ENCODE measurements at regions not wholly inside any gene's neighbourhood (a gene's known extent, or its start where the extent isn't known, plus 50 kb on each side); places are given as distances from the start of the nearest gene placed in this dataset.
"Not testable (repeated sequence)": the region's sequence is repeated elsewhere in the genome, so short reads cannot be mapped to it uniquely, and the experiment has no call there.

- Histone ChIP-seq H3K27ac (ENCODE audit: low read depth, low read length) (no peak overlapping the region), H3K9me3 (ENCODE audit: low read length) (no peaks in the 10 kb centered on the region), H3K4me3 (ENCODE audit: low read length) (no peak overlapping the region), H3K27me3 (ENCODE audit: insufficient read depth, low read length, poor library complexity, severe bottlenecking) (no peaks in the 10 kb centered on the region), H3K4me1 (ENCODE audit: insufficient read depth, low read length) (no peaks in the 10 kb centered on the region), H3K36me3 (ENCODE audit: insufficient read depth, low read length) (no peaks in the 10 kb centered on the region)
- ChIA-PET CTCF (no interaction called here), POLR2A (no interaction called here)
- no peaks in the 10 kb centered on the region for H3K36me3 Mint-ChIP-seq
- H3K27ac Mint-ChIP-seq, result no peak overlapping the region
- peaks cover 2 to 7% (median 5%) of the 10 kb centered on the region in 5 donors for H3K9me3 Mint-ChIP-seq
- no peaks in the 10 kb centered on the region for H3K4me1 Mint-ChIP-seq
- DNase-seq, result no peak
- no peak overlapping the region for H3K4me3 Mint-ChIP-seq
- H3K27me3 Mint-ChIP-seq, result no peaks in the 10 kb centered on the region
Measured at GRCh38 chr2:49306925-49307324, 152.6 kb upstream of the FSHR start.

GRCh38 chr2:49298693-49299092 is 144.4 kb upstream of the FSHR start:
- H3K27me3 Mint-ChIP-seq; H3K4me3 ChIP-seq (ENCODE audit: low read length); H3K27ac ChIP-seq (ENCODE audit: low read depth, low read length); DNase-seq; H3K27ac Mint-ChIP-seq; H3K36me3 Mint-ChIP-seq; H3K4me3 Mint-ChIP-seq; H3K27me3 ChIP-seq (ENCODE audit: insufficient read depth, low read length, poor library complexity, severe bottlenecking); H3K36me3 ChIP-seq (ENCODE audit: insufficient read depth, low read length); POLR2A ChIA-PET; H3K9me3 ChIP-seq (ENCODE audit: low read length); H3K4me1 Mint-ChIP-seq; H3K4me1 ChIP-seq (ENCODE audit: insufficient read depth, low read length); CTCF ChIA-PET: not testable (repeated sequence)
- H3K9me3 Mint-ChIP-seq, result peaks cover 2 to 19% (median 9%) of the 10 kb centered on the region in 5 donors

- Mint-ChIP-seq H3K9me3 (peaks cover 2 to 16% (median 9%) of the 10 kb centered on the region in 5 donors), H3K4me1 (no peaks in the 10 kb centered on the region), H3K27me3 (no peaks in the 10 kb centered on the region), H3K4me3 (no peak overlapping the region), H3K36me3 (no peaks in the 10 kb centered on the region), H3K27ac (no peak overlapping the region)
- no peaks in the 10 kb centered on the region for H3K27me3 ChIP-seq (ENCODE audit: insufficient read depth, low read length, poor library complexity, severe bottlenecking)
- no peaks in the 10 kb centered on the region for H3K9me3 ChIP-seq (ENCODE audit: low read length)
- no peaks in the 10 kb centered on the region for H3K36me3 ChIP-seq (ENCODE audit: insufficient read depth, low read length)
- H3K4me3 ChIP-seq (ENCODE audit: low read length), result no peak overlapping the region
- no peaks in the 10 kb centered on the region for H3K4me1 ChIP-seq (ENCODE audit: insufficient read depth, low read length)
- DNase-seq, result no peak
- CTCF ChIA-PET, result no interaction called here
- no peak overlapping the region for H3K27ac ChIP-seq (ENCODE audit: low read depth, low read length)
- POLR2A ChIA-PET, result no interaction called here
Measured at GRCh38 chr2:49298230-49298629, 143.9 kb upstream of the FSHR start.

- Histone ChIP-seq H3K36me3 (ENCODE audit: insufficient read depth, low read length) (no peaks in the 10 kb centered on the region), H3K4me1 (ENCODE audit: insufficient read depth, low read length) (no peaks in the 10 kb centered on the region), H3K27me3 (ENCODE audit: insufficient read depth, low read length, poor library complexity, severe bottlenecking) (no peaks in the 10 kb centered on the region), H3K9me3 (ENCODE audit: low read length) (no peaks in the 10 kb centered on the region), H3K27ac (ENCODE audit: low read depth, low read length) (no peak overlapping the region), H3K4me3 (ENCODE audit: low read length) (no peak overlapping the region)
- H3K4me3 Mint-ChIP-seq, result no peak overlapping the region
- POLR2A ChIA-PET, result no interaction called here
- no peaks in the 10 kb centered on the region for H3K4me1 Mint-ChIP-seq
- H3K27ac Mint-ChIP-seq, result peak overlapping the region in 1 of 8 donors; percentile 4
- peaks cover 2 to 15% (median 12%) of the 10 kb centered on the region in 5 donors for H3K9me3 Mint-ChIP-seq
- H3K36me3 Mint-ChIP-seq, result no peaks in the 10 kb centered on the region
- CTCF ChIA-PET, result no interaction called here
- no peak for DNase-seq
- H3K27me3 Mint-ChIP-seq, result peaks cover 0 to 1% of the 10 kb centered on the region in 2 donors
Measured at GRCh38 chr2:49296107-49296867, 142.0 kb upstream of the FSHR start.

- CTCF ChIA-PET, result no interaction called here
- H3K4me3 Mint-ChIP-seq, result no peak overlapping the region
- no peaks in the 10 kb centered on the region for H3K9me3 ChIP-seq (ENCODE audit: low read length)
- H3K4me1 ChIP-seq (ENCODE audit: insufficient read depth, low read length), result no peaks in the 10 kb centered on the region
- H3K27ac Mint-ChIP-seq, result no peak overlapping the region
- no peaks in the 10 kb centered on the region for H3K4me1 Mint-ChIP-seq
- no peaks in the 10 kb centered on the region for H3K27me3 ChIP-seq (ENCODE audit: insufficient read depth, low read length, poor library complexity, severe bottlenecking)
- peaks cover 0 to 14% (median 5%) of the 10 kb centered on the region in 5 donors for H3K9me3 Mint-ChIP-seq
- H3K36me3 Mint-ChIP-seq, result no peaks in the 10 kb centered on the region
- no peak overlapping the region for H3K4me3 ChIP-seq (ENCODE audit: low read length)
- no peaks in the 10 kb centered on the region for H3K36me3 ChIP-seq (ENCODE audit: insufficient read depth, low read length)
- DNase-seq, result no peak
- H3K27me3 Mint-ChIP-seq, result peaks cover 0 to 1% of the 10 kb centered on the region in 2 donors
- POLR2A ChIA-PET, result no interaction called here
- no peak overlapping the region for H3K27ac ChIP-seq (ENCODE audit: low read depth, low read length)
Measured at GRCh38 chr2:49294225-49294624, 139.9 kb upstream of the FSHR start.

GRCh38 chr2:49291619-49292018 is 137.3 kb upstream of the FSHR start:
- H3K4me1 Mint-ChIP-seq, result no peaks in the 10 kb centered on the region
- H3K4me3 ChIP-seq (ENCODE audit: low read length), result no peak overlapping the region
- no peak overlapping the region for H3K27ac Mint-ChIP-seq
- ChIA-PET CTCF (no interaction called here), POLR2A (no interaction called here)
- H3K36me3 Mint-ChIP-seq, result no peaks in the 10 kb centered on the region
- no peaks in the 10 kb centered on the region for H3K4me1 ChIP-seq (ENCODE audit: insufficient read depth, low read length)
- no peak for DNase-seq
- no peaks in the 10 kb centered on the region for H3K36me3 ChIP-seq (ENCODE audit: insufficient read depth, low read length)
- no peak overlapping the region for H3K4me3 Mint-ChIP-seq
- H3K9me3 ChIP-seq (ENCODE audit: low read length), result no peaks in the 10 kb centered on the region
- no peak overlapping the region for H3K27ac ChIP-seq (ENCODE audit: low read depth, low read length)
- H3K27me3 Mint-ChIP-seq, result peaks cover 0 to 1% of the 10 kb centered on the region in 2 donors
- H3K27me3 ChIP-seq (ENCODE audit: insufficient read depth, low read length, poor library complexity, severe bottlenecking), result no peaks in the 10 kb centered on the region
- H3K9me3 Mint-ChIP-seq, result peaks cover 0 to 11% (median 5%) of the 10 kb centered on the region in 5 donors

GRCh38 chr2:49289711-49290110 is 135.4 kb upstream of the FSHR start:
- Mint-ChIP-seq H3K9me3 (peaks cover 0 to 22% (median 3%) of the 10 kb centered on the region in 5 donors), H3K4me1 (no peaks in the 10 kb centered on the region), H3K4me3 (no peak overlapping the region), H3K27me3 (peaks cover 0 to 1% of the 10 kb centered on the region in 2 donors), H3K27ac (no peak overlapping the region), H3K36me3 (no peaks in the 10 kb centered on the region)
- no peak overlapping the region for H3K27ac ChIP-seq (ENCODE audit: low read depth, low read length)
- POLR2A ChIA-PET, result no interaction called here
- CTCF ChIA-PET, result no interaction called here
- no peaks in the 10 kb centered on the region for H3K36me3 ChIP-seq (ENCODE audit: insufficient read depth, low read length)
- H3K27me3 ChIP-seq (ENCODE audit: insufficient read depth, low read length, poor library complexity, severe bottlenecking), result no peaks in the 10 kb centered on the region
- H3K4me3 ChIP-seq (ENCODE audit: low read length), result no peak overlapping the region
- no peaks in the 10 kb centered on the region for H3K9me3 ChIP-seq (ENCODE audit: low read length)
- no peaks in the 10 kb centered on the region for H3K4me1 ChIP-seq (ENCODE audit: insufficient read depth, low read length)
- DNase-seq, result no peak

GRCh38 chr2:49288902-49289700 is 134.8 kb upstream of the FSHR start:
- H3K27me3 ChIP-seq (ENCODE audit: insufficient read depth, low read length, poor library complexity, severe bottlenecking), result no peaks in the 10 kb centered on the region
- H3K9me3 Mint-ChIP-seq, result peaks cover 0 to 22% (median 3%) of the 10 kb centered on the region in 5 donors
- no peak overlapping the region for H3K4me3 ChIP-seq (ENCODE audit: low read length)
- no peaks in the 10 kb centered on the region for H3K36me3 ChIP-seq (ENCODE audit: insufficient read depth, low read length)
- H3K9me3 ChIP-seq (ENCODE audit: low read length), result no peaks in the 10 kb centered on the region
- H3K4me1 ChIP-seq (ENCODE audit: insufficient read depth, low read length), result no peaks in the 10 kb centered on the region
- H3K27ac ChIP-seq (ENCODE audit: low read depth, low read length), result no peak overlapping the region
- H3K27ac Mint-ChIP-seq, result no peak overlapping the region
- no peaks in the 10 kb centered on the region for H3K36me3 Mint-ChIP-seq
- no peak overlapping the region for H3K4me3 Mint-ChIP-seq
- no peaks in the 10 kb centered on the region for H3K4me1 Mint-ChIP-seq
- H3K27me3 Mint-ChIP-seq, result peaks cover 0 to 1% of the 10 kb centered on the region in 2 donors
- CTCF ChIA-PET, result no interaction called here
- DNase-seq, result no peak
- POLR2A ChIA-PET, result no interaction called here
